Raji (cell line): ENCODE measurements at regions not wholly inside any gene's neighbourhood (a gene's known extent, or its start where the extent isn't known, plus 50 kb on each side); places are given as distances from the start of the nearest gene placed in this dataset.

Experiments used
- POLR2A ChIP-seq: IDR thresholded peaks from 2 replicates; pipeline ENCODE4 v1.6.1; 2011; ENCODE audit warnings: low read depth, low read length, control low read depth; ENCODE audit not compliant: insufficient read depth

DNA sequence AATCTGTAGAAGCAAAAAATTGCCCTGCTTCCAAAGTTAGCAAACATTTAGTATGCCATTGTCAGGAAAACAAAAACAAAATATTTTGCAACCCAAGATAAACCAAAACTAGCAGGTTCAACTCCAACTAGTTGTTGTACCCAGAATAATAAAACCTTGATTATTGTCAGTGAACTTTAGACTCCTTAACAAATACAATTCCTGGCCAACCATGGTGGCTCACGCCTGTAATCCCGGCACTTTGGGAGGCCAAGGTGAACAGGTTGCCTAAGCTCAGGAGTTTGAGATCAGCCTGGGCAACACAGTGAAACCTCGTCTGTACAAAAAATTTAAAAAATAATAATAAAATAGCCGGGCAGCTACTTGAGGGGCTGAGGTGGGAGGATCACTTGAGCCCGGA is 53.6 kb upstream of the EPCAM start:
- TF ChIP-seq POLR2A: no peak

DNA sequence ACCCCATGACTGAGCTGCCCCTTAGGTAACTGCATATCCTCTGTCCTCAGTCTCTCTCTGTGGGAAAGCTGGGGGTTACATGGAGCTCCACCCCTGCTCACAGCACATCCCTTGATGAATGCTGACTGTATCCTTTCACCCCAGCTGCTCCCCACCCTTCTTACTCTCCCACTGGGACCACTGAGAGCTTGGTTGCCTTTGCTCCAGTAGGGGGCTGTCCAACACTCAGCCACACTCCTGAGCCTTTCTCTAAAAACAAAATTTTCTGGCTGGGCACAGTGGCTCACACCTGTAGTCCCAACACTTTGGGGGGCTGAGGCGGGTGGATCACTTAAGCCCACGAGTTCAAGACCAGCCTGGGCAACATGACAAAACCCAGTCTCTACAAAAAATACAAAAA is 55.4 kb upstream of the EPCAM start:
- TF ChIP-seq POLR2A: no peak

DNA sequence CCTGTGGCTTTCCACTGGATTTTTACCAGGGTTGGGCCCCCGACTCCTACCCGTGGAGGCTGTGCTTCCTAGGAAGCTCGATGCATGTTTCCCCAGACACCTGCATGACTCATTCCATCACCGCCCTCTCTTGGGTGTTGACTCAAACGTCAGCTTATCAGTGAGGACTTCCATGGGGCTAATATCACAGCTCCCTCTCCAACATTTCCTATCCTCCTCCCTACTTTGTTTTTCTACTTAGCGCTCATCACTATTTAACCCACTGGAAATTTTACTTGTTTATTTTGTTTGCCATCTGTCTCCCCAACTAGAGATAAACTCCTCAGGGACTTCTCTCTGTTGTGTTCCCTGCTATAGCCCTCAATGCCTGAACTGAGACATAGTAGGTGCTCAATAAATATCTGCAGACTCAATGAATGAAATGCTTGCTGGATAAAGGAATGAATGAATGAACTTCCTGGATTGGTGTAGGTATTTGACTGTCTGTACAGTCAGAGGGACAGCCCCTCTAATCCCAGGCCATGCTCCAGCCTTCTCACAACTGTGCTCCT is 55.9 kb upstream of the EPCAM start:
- no peak for TF ChIP-seq POLR2A

- no peak for TF ChIP-seq POLR2A
Measured at GRCh38 chr2:47312491-47312850, 56.6 kb upstream of the EPCAM start.

DNA sequence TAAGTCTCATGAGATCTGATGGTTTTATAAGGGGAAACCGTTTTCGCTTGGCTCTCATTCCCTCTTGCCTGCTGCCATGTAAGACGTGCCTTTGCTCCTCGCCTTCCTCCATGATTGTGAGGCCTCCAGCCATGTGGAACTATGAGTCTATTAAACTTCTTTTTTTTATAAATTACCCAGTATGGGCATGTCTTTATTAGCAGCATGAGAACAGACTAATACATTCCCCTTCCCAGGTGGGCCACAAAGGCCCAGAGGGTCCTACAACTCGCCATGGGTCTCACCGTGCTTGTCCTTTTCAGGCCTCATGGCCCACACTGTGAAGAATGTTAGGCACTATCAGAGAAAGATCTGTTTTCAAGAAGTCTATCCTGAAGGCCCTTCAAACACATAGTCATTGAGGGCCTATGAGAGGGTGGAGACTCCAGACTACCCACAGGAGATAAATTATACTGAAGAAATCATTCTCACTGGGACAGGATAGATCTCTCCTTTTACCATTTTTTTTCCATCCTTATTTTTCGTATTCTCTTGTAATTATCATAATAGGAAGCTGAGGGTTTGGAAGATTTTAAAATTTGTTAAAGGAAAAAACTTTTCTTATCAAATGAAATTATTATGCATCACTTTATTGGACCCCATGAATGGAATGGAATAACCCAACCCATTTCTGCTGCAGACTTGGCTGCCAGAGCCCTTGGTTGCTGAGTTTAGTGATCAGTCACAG is 57.2 kb upstream of the EPCAM start:
- no peak for TF ChIP-seq POLR2A

GRCh38 chr2:47310801-47311560 is 58.1 kb upstream of the EPCAM start:
- peak; percentile 74 for TF ChIP-seq POLR2A

DNA sequence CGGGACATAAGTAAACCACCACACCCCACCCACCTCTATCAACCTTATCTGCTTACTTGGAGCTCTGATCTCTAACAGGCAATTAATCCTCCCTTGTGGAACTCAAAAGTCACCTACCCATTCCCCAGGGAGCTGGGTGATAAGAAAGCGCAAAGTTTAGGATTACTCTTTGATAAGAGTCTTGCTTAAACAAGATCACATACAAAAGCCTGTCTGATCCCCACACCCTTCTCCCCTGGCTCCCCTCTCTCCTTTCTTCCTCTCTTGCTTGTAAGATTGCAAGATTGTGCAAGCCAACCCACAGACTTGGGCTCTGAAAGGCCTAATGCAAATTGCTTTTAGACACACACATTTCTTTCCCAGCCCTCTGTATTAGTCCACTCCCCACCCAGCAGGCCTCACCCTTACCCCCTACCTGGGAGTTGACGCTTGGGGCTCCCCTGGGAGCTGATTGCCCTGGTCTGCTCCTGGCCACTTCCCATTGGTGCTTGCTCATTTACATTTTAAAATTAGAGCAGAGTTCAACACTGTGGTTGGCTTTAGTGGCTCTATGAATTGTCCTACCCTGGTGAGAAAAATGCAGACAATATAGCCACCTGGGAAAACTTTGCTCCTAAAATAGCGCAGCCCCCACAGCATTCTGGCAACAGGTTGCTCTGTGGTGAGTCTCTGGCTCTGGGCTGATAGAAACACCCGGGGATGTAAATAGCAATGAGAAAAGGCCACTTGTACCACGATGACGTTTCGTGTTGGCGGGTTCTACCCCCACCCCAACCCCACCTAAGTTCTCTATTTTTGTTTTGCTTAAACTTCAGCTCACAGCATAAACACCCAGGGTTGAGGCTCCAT is 58.9 kb upstream of the EPCAM start:
- TF ChIP-seq POLR2A: peak; percentile 54; the same call in 1 of the 2 replicates

DNA sequence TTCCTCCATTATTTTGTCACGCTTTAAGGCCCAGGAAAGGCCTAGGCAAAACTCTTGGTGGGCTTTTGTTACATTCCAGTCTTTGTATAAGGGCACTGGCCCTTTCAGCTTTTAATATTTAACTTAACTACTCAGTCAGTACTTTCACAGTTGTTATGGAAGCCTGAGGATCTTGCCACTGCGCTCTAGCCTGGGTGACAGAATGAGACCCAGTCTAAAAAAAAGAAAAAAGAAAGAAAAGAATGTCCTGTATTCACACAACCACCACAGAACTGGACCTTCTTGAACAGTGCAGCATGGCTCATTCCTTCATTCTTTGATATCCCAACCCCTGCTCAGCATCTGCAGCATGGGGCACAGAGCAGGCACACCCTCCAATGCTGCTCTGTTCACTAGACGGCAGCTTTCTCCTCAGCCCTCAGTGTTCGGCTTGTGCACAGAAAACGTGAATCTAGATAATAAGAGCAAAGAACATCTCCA is 59.6 kb upstream of the EPCAM start:
- no peak for TF ChIP-seq POLR2A

DNA sequence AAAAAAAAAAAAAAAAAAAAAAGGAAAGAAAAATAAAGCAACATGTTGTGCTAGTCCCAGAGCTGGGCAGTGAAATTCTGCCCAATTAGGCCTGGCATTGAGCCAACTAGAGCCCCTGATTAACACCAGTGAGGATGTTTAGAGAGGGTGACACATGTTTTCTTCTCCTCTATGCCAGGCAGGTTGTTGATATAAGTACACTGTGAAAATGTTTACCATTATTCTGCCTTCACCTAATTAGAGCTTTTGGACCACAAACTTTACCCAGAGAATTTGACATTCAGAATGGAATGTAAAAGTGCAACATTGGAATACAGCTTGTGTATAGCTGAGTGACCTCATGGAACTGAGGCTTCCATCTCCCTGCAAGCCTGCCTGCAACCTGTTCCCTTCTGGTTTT is 62.0 kb upstream of the EPCAM start:
- TF ChIP-seq POLR2A: no peak

- TF ChIP-seq POLR2A: no peak
Measured at GRCh38 chr2:47304654-47305053, 64.5 kb upstream of the EPCAM start.

- TF ChIP-seq POLR2A: no peak
Measured at GRCh38 chr2:47303341-47304148, 65.6 kb upstream of the EPCAM start.

DNA sequence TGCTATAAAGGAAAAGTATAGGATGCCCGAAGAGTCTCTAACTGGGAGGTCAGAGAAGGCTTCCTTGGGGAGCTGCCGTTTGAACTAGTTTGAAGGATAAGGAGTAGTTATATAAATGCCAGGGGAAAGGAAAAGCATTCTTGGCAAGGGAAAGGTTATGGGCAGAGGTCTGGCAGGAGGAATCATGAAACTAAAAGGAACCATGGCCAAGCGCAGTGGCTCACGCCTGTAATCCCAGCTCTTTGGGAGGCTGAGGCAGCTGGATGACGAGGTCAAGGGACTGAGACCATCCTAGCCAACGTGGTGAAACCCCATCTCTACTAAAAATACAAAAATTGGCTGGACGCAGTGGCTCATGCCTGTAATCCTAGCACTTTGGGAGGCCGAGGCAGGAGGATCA is 66.8 kb upstream of the EPCAM start:
- no peak for TF ChIP-seq POLR2A

DNA sequence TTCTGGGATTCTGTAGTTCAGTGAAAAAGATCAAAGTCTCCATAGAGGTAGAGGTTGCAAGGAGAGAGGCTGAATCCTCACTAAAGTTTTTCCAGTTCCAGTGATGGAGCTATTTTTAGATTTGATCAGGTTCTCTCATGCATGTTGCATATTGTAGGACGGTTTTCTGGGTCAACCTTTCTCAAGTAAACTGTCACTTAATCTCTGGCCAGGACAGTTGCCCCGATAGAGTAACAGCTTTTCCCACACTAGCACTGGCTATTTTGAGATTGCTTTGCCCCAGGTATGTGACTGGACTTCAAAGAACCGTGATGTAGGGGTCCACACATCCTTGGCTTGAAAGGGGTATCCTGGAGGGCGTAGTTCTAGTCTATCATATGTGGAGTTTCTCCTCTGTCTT is 67.4 kb upstream of the EPCAM start:
- no peak for TF ChIP-seq POLR2A

DNA sequence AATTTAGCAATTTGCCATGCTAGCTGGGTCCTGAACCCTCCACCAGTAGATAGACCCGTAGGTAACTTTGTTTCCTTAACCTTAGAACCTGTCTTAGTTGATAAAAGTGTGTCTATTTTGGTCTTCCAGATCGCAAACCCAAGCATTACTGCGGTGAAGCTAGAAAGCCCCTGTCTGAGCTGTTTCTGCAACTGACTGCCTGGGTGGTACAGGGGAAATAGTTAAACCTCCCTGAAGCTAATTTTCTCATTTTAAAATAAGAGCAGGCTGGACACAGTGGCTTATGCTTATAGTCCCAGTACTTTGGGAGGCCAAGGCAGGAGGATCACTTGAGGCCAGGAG is 67.9 kb upstream of the EPCAM start:
- no peak for TF ChIP-seq POLR2A
